ENCODE measurements at regions not wholly inside any gene's neighbourhood (a gene's known extent, or its start where the extent isn't known, plus 50 kb on each side); places are given as distances from the start of the nearest gene placed in this dataset.

DNA sequence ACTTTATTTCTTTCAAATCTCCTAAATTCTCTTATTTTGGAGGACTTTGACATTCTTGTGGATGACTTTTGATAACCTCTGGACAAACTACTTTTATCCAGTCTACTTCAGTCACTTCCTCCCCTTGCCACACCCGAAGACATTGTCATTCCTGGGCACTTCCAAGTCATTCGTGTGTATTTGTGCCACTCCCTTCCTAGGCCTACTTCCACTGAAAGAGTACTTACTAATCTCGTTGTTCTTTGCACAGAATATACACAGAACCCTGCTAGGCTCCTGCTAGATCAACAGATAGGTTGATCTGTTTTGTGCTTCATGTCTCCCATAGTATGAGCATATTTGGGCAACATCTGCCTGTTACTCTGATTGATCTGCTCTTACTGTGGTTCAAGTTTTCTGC lies 355.4 kb downstream of the HGF start:
- TF ChIP-seq POLR2A (IDR thresholded peaks at IDR 0.05), result no peak
- no peak for TF ChIP-seq CTCF (IDR thresholded peaks at IDR 0.05)
- no peak for DNase-seq (ENCODE audit: low spot score in 2 of 2)
- intact Hi-C loops (cut with DNase I; ENCODE audit: low total_unique reads), result no loop called here
- WGBS, 2 donors, result 49 to 55% methylated on average over 3 of the region's 3 CpGs
- no peak overlapping the region for H3K4me3 ChIP-seq (ENCODE audit: low read depth, poor library complexity, severe bottlenecking)

- intact Hi-C loops (cut with DNase I; ENCODE audit: low total_unique reads), result no loop called here
Measured at GRCh38 chr7:81410471-81411117, 359.3 kb downstream of the HGF start.

GRCh38 chr7:81408728-81409127 lies 361.1 kb downstream of the HGF start:
- DNase-seq (ENCODE audit: low spot score in 2 of 2), result no peak
- H3K4me3 ChIP-seq (ENCODE audit: low read depth, poor library complexity, severe bottlenecking), result no peak overlapping the region
- TF ChIP-seq POLR2A (IDR thresholded peaks at IDR 0.05), result no peak
- TF ChIP-seq CTCF (IDR thresholded peaks at IDR 0.05), result no peak
- intact Hi-C loops (cut with DNase I; ENCODE audit: low total_unique reads), result no loop called here
- WGBS, 2 donors, result 75 to 81% methylated on average over 2 of the region's 2 CpGs

More at GRCh38 chr7:81410471-81411117, 359.3 kb downstream of the HGF start:
- TF ChIP-seq POLR2A (IDR thresholded peaks at IDR 0.05) (no peak), CTCF (IDR thresholded peaks at IDR 0.05) (no peak)
- DNase-seq (ENCODE audit: low spot score in 2 of 2), result no peak
- H3K4me3 ChIP-seq (ENCODE audit: low read depth, poor library complexity, severe bottlenecking), result no peak overlapping the region
- WGBS, 2 donors, result 39 to 51% methylated on average over 6 of the region's 6 CpGs

DNA sequence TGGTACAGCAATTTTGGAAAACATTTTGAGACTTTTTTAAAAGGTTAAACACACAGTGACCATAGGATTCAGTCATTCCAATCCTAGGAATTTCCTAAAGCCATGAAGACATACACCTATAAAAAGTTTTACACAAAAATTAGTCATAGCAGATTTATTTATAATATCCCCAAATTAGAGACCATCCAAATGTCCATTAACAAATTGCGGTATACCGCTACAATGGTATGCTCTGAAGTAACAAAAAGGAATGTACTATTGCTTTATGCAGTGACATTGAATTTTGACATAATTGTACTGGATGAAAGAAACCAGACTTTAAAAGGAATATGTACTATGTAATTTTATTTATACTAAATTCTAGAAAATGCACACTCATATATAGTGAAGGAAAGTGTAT lies 362.8 kb downstream of the HGF start:
- no peak overlapping the region for H3K4me3 ChIP-seq (ENCODE audit: low read depth, poor library complexity, severe bottlenecking)
- intact Hi-C loops (cut with DNase I; ENCODE audit: low total_unique reads), result no loop called here
- WGBS, 2 donors, result 96 to 100% methylated on average over 2 of the region's 2 CpGs
- no peak for TF ChIP-seq CTCF (IDR thresholded peaks at IDR 0.05)
- no peak for TF ChIP-seq POLR2A (IDR thresholded peaks at IDR 0.05)
- no peak for DNase-seq (ENCODE audit: low spot score in 2 of 2)

GRCh38 chr7:81404669-81405068 lies 365.2 kb downstream of the HGF start:
- no peak for DNase-seq (ENCODE audit: low spot score in 2 of 2)
- WGBS, 2 donors, result 85 to 87% methylated on average over 2 of the region's 2 CpGs
- intact Hi-C loops (cut with DNase I; ENCODE audit: low total_unique reads), result no loop called here

More at GRCh38 chr7:81404669-81405068, 365.2 kb downstream of the HGF start:
- no peak overlapping the region for H3K4me3 ChIP-seq (ENCODE audit: low read depth, poor library complexity, severe bottlenecking)
- TF ChIP-seq CTCF (IDR thresholded peaks at IDR 0.05) (no peak), POLR2A (IDR thresholded peaks at IDR 0.05) (no peak)
